Left lung (tissue), 4 donors: ENCODE measurements at regions not wholly inside any gene's neighbourhood (a gene's known extent, or its start where the extent isn't known, plus 50 kb on each side); places are given as distances from the start of the nearest gene placed in this dataset.

Experiments used
- ATAC-seq: fragments of 200-7000 bp; cut with Tn5 transposase; one replicate; pipeline ENCODE4 v1.9.1; 2020; ENCODE audit warnings: moderate library complexity
- DNase-seq, 4 donors: peaks; one replicate each; pipeline ENCODE4 v3.0.0-alpha.2; 2013 to 2020
- H3K27ac ChIP-seq, 2 donors: fragments of 200-600 bp; sonication (generic) in 1 of 2; one replicate each; pipeline versions ENCODE4 v1.5.0 to v1.8.0; 2020 to 2021
- H3K27me3 ChIP-seq, 2 donors: fragments of 200-600 bp; sonication (generic) in 1 of 2; one replicate each; pipeline versions ENCODE4 v1.5.0 to v1.8.0; 2020 to 2021
- H3K36me3 ChIP-seq, 2 donors: fragments of 200-600 bp; sonication (generic) in 1 of 2; one replicate each; pipeline versions ENCODE4 v1.5.0 to v1.8.0; 2020 to 2021
- H3K4me1 ChIP-seq, 2 donors: fragments of 200-600 bp; one replicate each; pipeline ENCODE4 v1.8.0; 2021
- H3K4me3 ChIP-seq, 2 donors: fragments of 200-600 bp; sonication (generic) in 1 of 2; one replicate each; pipeline versions ENCODE4 v1.5.0 to v1.8.0; 2020 to 2021; ENCODE audit warnings: mild to moderate bottlenecking in 1 of 2
- H3K9me3 ChIP-seq, 2 donors: fragments of 200-600 bp; sonication (generic) in 1 of 2; one replicate each; pipeline versions ENCODE4 v1.5.0 to v1.8.0; 2020 to 2021
- intact Hi-C, 2 donors: fragments of 100-400 bp; cut with DNase I; formaldehyde crosslinking; loops; one replicate each; pipeline versions ENCODE4 v1.11.2 to v1.14.2; 2022
- TF ChIP-seq, protein P1 (sequence below), 2 donors: fragments of 200-600 bp; sonication (generic) in 1 of 2; IDR thresholded peaks; one replicate each; pipeline versions ENCODE4 v1.5.0 to v1.8.0; 2021; ENCODE audit warnings: antibody characterized with exemption in 2 of 2
- donor health status: DM: no; HTN: yes; CAD: no.
- donor health status: DM: no; HTN: no; CAD: no.

DNA sequence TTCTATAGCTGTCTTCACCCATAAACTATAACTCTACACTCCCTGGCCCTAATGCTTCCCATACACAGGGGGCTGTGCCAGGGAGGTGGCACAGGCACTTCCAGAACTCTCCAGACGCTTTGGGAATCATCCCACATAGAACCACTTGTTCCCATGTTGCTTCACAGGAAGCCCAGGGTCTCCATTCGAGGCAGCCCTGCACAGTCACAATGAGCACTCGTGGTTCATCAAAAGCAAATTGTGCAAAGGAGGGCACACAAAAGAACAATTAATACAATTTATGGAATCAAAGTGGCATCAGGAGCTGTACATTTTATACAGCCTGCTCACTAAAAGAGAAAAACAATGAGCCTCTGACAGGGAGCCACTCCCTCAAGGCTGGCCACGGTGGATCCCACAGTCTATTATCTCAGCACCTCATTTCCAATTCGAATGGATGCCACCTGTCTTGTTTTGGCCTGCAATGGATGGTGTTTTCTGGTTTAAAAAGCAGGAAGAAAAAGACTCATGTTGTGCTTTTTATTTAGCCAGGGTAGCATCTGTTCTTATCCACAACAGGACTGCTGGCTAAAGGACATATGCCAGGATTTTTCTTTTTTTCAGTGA lies 354.8 kb downstream of the ENC1 start:
- H3K27me3 ChIP-seq: no peaks in the 10 kb centered on the region
- peaks cover 0 to 7% of the 10 kb centered on the region in 2 donors for H3K4me1 ChIP-seq
- TF ChIP-seq, protein P1, sequence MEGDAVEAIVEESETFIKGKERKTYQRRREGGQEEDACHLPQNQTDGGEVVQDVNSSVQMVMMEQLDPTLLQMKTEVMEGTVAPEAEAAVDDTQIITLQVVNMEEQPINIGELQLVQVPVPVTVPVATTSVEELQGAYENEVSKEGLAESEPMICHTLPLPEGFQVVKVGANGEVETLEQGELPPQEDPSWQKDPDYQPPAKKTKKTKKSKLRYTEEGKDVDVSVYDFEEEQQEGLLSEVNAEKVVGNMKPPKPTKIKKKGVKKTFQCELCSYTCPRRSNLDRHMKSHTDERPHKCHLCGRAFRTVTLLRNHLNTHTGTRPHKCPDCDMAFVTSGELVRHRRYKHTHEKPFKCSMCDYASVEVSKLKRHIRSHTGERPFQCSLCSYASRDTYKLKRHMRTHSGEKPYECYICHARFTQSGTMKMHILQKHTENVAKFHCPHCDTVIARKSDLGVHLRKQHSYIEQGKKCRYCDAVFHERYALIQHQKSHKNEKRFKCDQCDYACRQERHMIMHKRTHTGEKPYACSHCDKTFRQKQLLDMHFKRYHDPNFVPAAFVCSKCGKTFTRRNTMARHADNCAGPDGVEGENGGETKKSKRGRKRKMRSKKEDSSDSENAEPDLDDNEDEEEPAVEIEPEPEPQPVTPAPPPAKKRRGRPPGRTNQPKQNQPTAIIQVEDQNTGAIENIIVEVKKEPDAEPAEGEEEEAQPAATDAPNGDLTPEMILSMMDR (IDR thresholded peaks at IDR 0.05): no peak
- intact Hi-C loops: no loop called here
- H3K36me3 ChIP-seq: no peaks in the 10 kb centered on the region
- H3K9me3 ChIP-seq: no peaks in the 10 kb centered on the region
- H3K27ac ChIP-seq: no peak overlapping the region
- no peak overlapping the region for H3K4me3 ChIP-seq
- DNase-seq (no peak), ATAC-seq (no peak)

DNA sequence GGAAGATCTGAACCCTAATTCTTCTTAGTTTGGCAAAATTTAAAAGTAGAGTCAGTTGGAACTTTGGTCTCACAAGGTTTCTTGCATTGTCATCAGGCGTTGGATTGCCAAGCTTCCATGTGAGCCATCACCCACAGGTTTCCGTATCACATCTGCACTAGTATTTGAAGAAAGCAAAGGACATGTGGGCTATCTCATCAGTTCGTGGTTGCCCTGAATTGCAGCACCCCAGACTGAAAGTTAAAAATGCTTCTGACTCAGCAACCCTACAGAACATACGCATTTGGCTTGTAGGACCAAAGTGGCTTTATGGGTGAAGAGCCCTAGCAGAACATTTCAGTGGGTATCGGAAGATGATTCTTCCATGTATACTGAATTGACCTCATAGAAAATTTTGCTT lies 358.0 kb downstream of the ENC1 start:
- DNase-seq (no peak), ATAC-seq (no peak)
- H3K27me3 ChIP-seq: no peaks in the 10 kb centered on the region
- no peak overlapping the region for H3K4me3 ChIP-seq
- H3K36me3 ChIP-seq: no peaks in the 10 kb centered on the region
- no peaks in the 10 kb centered on the region for H3K9me3 ChIP-seq
- TF ChIP-seq, protein P1 (IDR thresholded peaks at IDR 0.05): no peak
- H3K4me1 ChIP-seq: no peaks in the 10 kb centered on the region
- H3K27ac ChIP-seq: no peak overlapping the region
- intact Hi-C loops: no loop called here

DNA sequence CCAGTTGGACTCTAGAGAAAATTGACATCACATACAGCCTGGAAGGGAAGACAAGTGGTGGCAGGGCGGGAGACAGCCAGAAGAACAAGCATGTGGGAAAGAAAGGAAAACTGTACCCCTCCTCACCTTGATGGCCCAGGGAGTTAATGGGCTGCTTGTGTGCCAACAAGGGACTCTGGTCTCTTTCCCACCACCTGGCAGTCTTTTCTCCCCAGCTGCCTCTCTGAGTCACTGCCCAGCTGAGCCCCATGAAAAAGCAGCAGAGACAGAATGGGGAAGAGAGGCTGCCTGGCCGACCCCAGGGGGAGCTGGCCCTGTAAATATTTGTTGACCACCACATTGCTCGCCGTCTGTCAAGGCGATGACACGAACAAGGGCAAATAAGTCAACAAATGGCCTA lies 359.4 kb downstream of the ENC1 start:
- Histone ChIP-seq H3K27ac (no peak overlapping the region), H3K9me3 (no peaks in the 10 kb centered on the region), H3K27me3 (no peaks in the 10 kb centered on the region), H3K36me3 (no peaks in the 10 kb centered on the region), H3K4me1 (peaks cover 0 to 2% of the 10 kb centered on the region in 2 donors), H3K4me3 (no peak overlapping the region)
- intact Hi-C loops: no loop called here
- DNase-seq (no peak), ATAC-seq (no peak)
- TF ChIP-seq, protein P1 (IDR thresholded peaks at IDR 0.05): no peak

DNA sequence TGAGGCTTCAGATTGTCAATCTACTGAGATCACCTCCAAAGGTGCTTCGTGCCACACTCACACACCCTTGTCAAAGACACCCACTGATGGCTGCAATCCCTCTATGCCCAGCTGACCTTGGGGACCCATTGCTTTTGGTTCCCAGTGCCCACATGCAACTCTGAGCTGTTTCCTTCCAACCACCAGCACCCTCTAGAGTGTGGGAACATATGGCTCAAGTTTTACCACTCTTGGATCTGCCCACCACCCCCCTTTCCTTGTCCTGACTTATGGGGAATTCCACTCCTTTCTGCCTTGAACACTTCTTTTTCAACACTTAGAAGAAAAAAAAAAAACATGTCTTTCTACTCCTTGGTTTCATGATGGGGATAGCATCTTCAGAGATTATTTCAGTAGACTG lies 360.2 kb downstream of the ENC1 start:
- Histone ChIP-seq H3K9me3 (no peaks in the 10 kb centered on the region), H3K4me1 (peaks cover 0 to 6% of the 10 kb centered on the region in 2 donors), H3K27me3 (no peaks in the 10 kb centered on the region), H3K4me3 (no peak overlapping the region), H3K36me3 (no peaks in the 10 kb centered on the region), H3K27ac (no peak overlapping the region)
- no peak for DNase-seq
- TF ChIP-seq, protein P1 (IDR thresholded peaks at IDR 0.05): no peak
- ATAC-seq: no peak
- intact Hi-C loops: no loop called here

DNA sequence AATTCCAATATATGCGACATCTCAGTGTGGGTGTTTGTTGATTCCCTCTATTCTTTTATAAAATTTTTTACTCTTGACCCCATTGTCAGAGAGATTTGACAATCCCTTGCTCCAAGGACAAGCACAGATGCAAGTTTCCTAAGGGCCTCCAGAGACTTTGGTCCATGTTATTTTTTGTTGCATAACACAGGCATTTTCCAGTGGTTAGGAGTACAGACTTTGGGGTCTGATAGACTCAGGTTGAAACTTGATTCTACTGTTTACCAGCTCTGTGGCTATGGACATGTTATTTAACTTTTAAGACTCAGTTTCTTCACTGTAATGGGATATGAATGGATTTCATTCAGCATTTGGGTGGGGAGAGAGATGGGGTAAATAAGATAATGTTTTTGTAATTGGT lies 361.3 kb downstream of the ENC1 start:
- no peak for DNase-seq
- Histone ChIP-seq H3K4me3 (no peak overlapping the region), H3K27me3 (no peaks in the 10 kb centered on the region), H3K9me3 (no peaks in the 10 kb centered on the region), H3K27ac (no peak overlapping the region), H3K4me1 (peaks cover 0 to 9% of the 10 kb centered on the region in 2 donors), H3K36me3 (no peaks in the 10 kb centered on the region)
- no peak for ATAC-seq
- intact Hi-C loops: no loop called here
- TF ChIP-seq, protein P1 (IDR thresholded peaks at IDR 0.05): no peak
